Small intestine (tissue), 7 donors: ENCODE measurements at regions not wholly inside any gene's neighbourhood (a gene's known extent, or its start where the extent isn't known, plus 50 kb on each side); places are given as distances from the start of the nearest gene placed in this dataset.
A peak's percentile ranks its signal among the peaks of the same experiment; 100 is the strongest.
"Not testable (repeated sequence)": the region's sequence is repeated elsewhere in the genome, so short reads cannot be mapped to it uniquely, and the experiment has no call there.

Source experiments
- DNase-seq, 2 donors: peaks; one replicate each; pipeline versions ENCODE4 v3.0.0 to v3.0.0-alpha.2; 2013
- FAIRE-seq: peaks from 2 replicates; lab custom pipeline; 2012; peaks lifted over from hg19 to GRCh38; lab: Jason Lieb, UNC
- H3K27ac ChIP-seq, 3 donors: one replicate each; pipeline ENCODE4 v1.5.1; 2013; ENCODE audit warnings: low read length in 2 of 3, mild to moderate bottlenecking in 2 of 3, control low read depth in 1 of 3, inconsistent platforms in 1 of 3, low read depth in 1 of 3, moderate library complexity in 1 of 3
- H3K27me3 ChIP-seq, 3 donors: one replicate each; pipeline ENCODE4 v1.6.1; 2013; ENCODE audit warnings: low read length in 3 of 3, inconsistent platforms in 1 of 3; ENCODE audit not compliant: control insufficient read depth in 3 of 3, insufficient read depth in 3 of 3
- H3K36me3 ChIP-seq, 3 donors: one replicate each; pipeline ENCODE4 v1.6.1; 2013; ENCODE audit warnings: low read length in 3 of 3, inconsistent platforms in 1 of 3, low read depth in 1 of 3, mild to moderate bottlenecking in 1 of 3, moderate library complexity in 1 of 3; ENCODE audit not compliant: control insufficient read depth in 3 of 3, insufficient read depth in 2 of 3
- H3K4me1 ChIP-seq, 3 donors: one replicate each; pipeline ENCODE4 v1.6.1; 2013; ENCODE audit warnings: low read length in 2 of 3, inconsistent platforms in 1 of 3, low read depth in 1 of 3, mild to moderate bottlenecking in 1 of 3, moderate library complexity in 1 of 3; ENCODE audit not compliant: control insufficient read depth in 3 of 3, insufficient read depth in 2 of 3
- H3K4me3 ChIP-seq, 3 donors: one replicate each; pipeline ENCODE4 v1.5.1; 2013; ENCODE audit warnings: low read length in 3 of 3, control low read depth in 1 of 3, inconsistent platforms in 1 of 3, low read depth in 1 of 3, mild to moderate bottlenecking in 1 of 3, moderate library complexity in 1 of 3
- H3K9me3 ChIP-seq, 2 donors: one replicate each; pipeline ENCODE4 v1.6.1; 2013; ENCODE audit warnings: low read depth in 1 of 2, low read length in 1 of 2; ENCODE audit not compliant: control insufficient read depth in 2 of 2, insufficient read depth in 1 of 2
- WGBS, 3 donors: extraction: QIAGEN DNeasy Blood & Tissue Kit; methylation state at CpG; one replicate each; pipeline ENCODE4 v1.1.7; 2013; 5-methylcytosine and 5-hydroxymethylcytosine counted together
- donor health status: healthy with polysubstance abuse.
- donor health status: control.
- donor health status: control.
- donor health status: Bipolar disorder and iron deficiency.
- donor health status: healthy.

DNA sequence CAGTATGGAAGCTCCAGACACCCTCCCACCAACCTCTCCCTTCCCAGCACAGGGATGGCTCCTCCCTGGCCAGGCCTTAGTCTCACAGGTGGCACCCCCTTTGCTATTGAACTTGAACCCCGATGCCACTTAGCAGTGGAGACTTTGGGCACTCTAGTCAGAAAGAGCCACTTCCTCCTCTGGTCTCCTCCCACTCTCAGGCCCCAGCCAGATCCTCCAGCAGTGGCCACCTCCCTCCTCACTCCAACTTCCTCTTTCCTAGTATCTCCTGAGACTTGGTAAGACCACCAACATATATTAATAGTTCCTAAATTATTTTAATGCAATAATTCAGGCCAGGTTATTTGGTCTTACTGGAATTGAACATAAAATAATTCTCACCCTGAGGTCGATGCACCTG is 437.2 kb upstream of the ID2 start:
- Histone ChIP-seq H3K27me3 (no peaks in the 10 kb centered on the region), H3K27ac (no peak overlapping the region), H3K4me1 (peaks cover 0 to 2% (median 0%) of the 10 kb centered on the region in 3 donors), H3K36me3 (peaks cover 0 to 2% (median 0%) of the 10 kb centered on the region in 3 donors), H3K4me3 (no peak overlapping the region), H3K9me3 (peaks cover 0 to 28% of the 10 kb centered on the region in 2 donors)
- WGBS, 3 donors, result 75 to 86% (median 78%) methylated on average over 2 of the region's 2 CpGs
- DNase-seq (no peak), FAIRE-seq (no peak)

DNA sequence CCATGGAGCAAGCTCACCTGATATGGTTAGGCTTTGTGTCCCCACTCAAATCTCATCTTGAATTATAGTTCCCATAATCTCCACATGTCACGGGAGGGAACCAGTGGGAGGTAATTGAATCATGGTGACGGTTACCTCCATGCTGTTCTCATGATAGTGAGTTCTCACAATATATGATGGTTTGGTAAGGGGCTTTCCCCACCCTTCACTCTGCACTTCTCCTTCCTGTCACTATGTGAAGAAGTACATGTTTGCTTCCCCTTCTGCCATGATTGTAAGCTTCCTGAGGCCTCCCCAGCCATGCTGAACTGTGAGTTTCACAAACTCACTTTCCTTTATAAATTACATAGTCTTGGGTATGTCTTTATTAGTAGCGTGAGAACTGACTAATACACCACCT is 435.7 kb upstream of the ID2 start:
- Histone ChIP-seq H3K36me3 (peaks cover 0 to 2% (median 0%) of the 10 kb centered on the region in 3 donors), H3K27me3 (no peaks in the 10 kb centered on the region), H3K9me3 (peaks cover 0 to 43% of the 10 kb centered on the region in 2 donors), H3K4me3 (no peak overlapping the region), H3K27ac (no peak overlapping the region), H3K4me1 (peaks cover 0 to under 1% (median 0%) of the 10 kb centered on the region in 3 donors)
- FAIRE-seq, result no peak
- DNase-seq, result no peak
- 94 to 100% (median 98%) methylated on average over 3 of the region's 3 CpGs for WGBS, 3 donors

DNA sequence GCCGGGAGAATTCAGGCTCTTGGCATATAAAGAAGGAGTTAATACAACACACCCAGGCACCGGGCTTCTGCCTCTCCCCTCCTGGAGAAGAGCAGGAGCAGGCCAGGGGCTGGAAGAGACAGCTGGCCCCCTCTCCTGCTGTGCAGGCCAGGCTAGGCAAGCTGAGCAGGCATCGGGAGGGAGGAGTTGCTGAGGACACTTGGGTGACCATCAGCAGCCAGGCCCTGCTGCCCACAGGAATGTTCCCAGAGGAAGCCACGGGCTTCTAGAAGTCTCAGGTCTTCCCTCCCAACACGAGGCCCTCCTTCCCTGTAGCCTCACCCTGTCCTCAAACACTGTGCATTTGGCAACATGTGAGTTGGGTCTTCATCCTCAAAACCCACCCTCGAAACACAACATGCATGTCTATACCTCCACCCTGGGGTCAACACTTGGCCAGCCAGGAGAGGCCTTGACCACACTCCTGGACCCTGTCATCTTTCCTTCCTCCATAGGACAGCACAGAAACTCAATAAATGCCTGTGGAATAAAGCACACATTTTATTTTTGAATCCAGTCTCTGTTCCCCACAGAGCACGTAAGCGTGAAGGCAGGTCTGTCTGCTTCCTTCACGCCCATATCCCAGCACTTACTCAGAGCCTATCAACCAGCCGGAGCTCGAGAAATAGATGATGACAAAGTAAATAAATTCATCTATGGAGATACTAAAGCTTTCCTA is 433.8 kb upstream of the ID2 start:
- no peak overlapping the region for H3K27ac ChIP-seq
- peaks cover 0 to 48% of the 10 kb centered on the region in 2 donors for H3K9me3 ChIP-seq
- DNase-seq, result no peak
- WGBS, 3 donors, result 70 to 78% (median 76%) methylated on average over 11 of the region's 11 CpGs
- FAIRE-seq, result no peak
- H3K36me3 ChIP-seq, result peaks cover 0 to 2% (median 0%) of the 10 kb centered on the region in 3 donors
- H3K4me1 ChIP-seq, result peaks cover 0 to 18% (median 0%) of the 10 kb centered on the region in 3 donors
- no peaks in the 10 kb centered on the region for H3K27me3 ChIP-seq
- H3K4me3 ChIP-seq, result no peak overlapping the region

DNA sequence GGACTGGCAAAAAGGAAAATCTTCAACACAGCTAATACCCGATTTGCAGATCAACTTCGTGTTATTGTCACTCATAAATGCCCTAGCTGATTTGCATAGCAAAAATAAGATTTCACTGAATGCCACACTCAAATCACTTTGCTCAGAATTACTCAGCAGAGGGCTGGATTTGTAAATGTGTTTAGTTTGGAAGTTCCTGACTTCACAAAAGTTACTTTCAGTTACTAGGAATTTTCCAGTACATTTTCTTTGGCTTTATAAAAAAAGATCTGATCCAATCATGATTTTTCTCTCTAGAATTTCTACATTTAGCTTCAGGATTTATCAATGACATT is 433.3 kb upstream of the ID2 start:
- Histone ChIP-seq H3K27me3 (no peaks in the 10 kb centered on the region), H3K4me1 (peaks cover 0 to 22% (median 0%) of the 10 kb centered on the region in 3 donors), H3K36me3 (peaks cover 0 to 2% (median 0%) of the 10 kb centered on the region in 3 donors), H3K9me3 (peaks cover 0 to 45% of the 10 kb centered on the region in 2 donors), H3K4me3 (no peak overlapping the region), H3K27ac (no peak overlapping the region)
- DNase-seq (no peak), FAIRE-seq (no peak)
- WGBS, 3 donors, result 67 to 73% (median 67%) methylated on average over 2 of the region's 2 CpGs

DNA sequence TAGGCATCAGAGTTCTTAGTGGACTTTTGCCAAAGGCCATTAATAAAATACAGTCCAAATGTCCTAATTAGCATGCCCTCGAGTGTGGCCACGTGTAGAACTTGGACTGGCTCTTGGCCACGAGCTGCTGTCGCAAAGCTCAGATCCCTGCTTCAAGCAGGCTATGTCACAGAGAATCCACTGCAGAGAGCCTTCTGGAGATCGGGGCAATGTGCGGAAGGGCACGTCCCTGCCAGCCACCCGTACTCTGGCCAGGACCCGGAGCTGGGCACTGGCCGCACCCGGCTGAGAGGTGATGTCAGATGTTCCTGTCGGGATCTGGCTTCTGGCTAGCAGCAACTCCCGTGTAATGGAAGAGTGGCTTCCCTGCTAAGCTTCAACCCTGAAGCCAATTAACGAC is 432.7 kb upstream of the ID2 start:
- H3K4me1 ChIP-seq, result peaks cover 0 to 22% (median 0%) of the 10 kb centered on the region in 3 donors
- H3K36me3 ChIP-seq, result peaks cover 0 to 2% (median 0%) of the 10 kb centered on the region in 3 donors
- H3K27ac ChIP-seq, result no peak overlapping the region
- peaks cover 0 to 40% of the 10 kb centered on the region in 2 donors for H3K9me3 ChIP-seq
- H3K27me3 ChIP-seq, result no peaks in the 10 kb centered on the region
- peak in 1 of 2 donors; percentile 4 for DNase-seq
- 66 to 80% (median 71%) methylated on average over 14 of the region's 14 CpGs for WGBS, 3 donors
- no peak for FAIRE-seq
- no peak overlapping the region for H3K4me3 ChIP-seq

DNA sequence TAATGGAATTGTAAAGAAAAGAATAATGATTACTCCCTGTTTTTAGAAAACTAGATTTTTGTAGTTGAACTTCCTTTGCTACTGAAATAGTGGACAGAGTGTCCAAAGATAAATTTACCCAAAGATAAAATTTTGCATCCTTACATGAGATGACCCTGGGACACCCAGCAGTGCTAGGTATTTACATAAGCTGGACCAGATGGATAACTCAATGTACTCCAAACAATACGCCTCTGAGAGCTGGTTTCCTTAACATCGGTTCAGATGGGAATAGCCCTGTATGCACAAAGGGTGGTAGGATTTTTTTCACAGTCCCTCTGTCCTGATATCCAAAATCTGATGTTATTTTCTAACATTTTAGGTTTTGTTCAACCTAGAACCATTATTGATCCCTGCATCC is 432.1 kb upstream of the ID2 start:
- Histone ChIP-seq H3K27me3 (no peaks in the 10 kb centered on the region), H3K4me1 (peaks cover 0 to 22% (median 0%) of the 10 kb centered on the region in 3 donors), H3K4me3 (no peak overlapping the region), H3K9me3 (peaks cover 0 to 35% of the 10 kb centered on the region in 2 donors), H3K27ac (no peak overlapping the region), H3K36me3 (no peaks in the 10 kb centered on the region)
- FAIRE-seq (no peak), DNase-seq (no peak)
- 87 to 90% (median 89%) methylated on average over 2 of the region's 2 CpGs for WGBS, 3 donors

DNA sequence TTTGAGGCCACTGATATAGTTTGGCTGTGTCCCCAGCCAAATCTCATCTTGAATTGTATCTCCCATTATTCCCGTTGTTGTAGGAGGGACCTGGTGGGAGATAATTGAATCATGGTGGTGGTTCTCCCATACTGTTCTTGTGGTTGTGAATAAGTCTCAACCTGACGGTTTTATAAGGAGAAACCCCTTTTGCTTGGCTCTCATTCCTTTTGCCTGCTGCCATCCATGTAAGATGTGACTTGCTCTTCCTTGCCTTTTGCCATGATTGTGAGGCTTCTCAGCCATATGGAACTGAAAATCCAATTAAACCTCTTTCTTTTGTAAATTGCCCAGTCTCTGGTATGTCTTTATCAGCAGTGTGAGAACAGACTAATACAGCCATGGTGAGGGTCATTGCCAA is 431.6 kb upstream of the ID2 start:
- Histone ChIP-seq H3K4me1 (peaks cover 0 to 25% (median 0%) of the 10 kb centered on the region in 3 donors), H3K9me3 (peaks cover 0 to 35% of the 10 kb centered on the region in 2 donors)
- H3K36me3 ChIP-seq, H3K27me3 ChIP-seq, H3K27ac ChIP-seq, DNase-seq, FAIRE-seq, H3K4me3 ChIP-seq: not testable (repeated sequence)
- WGBS, 3 donors, result 89 to 98% (median 96%) methylated on average over 2 of the region's 2 CpGs

DNA sequence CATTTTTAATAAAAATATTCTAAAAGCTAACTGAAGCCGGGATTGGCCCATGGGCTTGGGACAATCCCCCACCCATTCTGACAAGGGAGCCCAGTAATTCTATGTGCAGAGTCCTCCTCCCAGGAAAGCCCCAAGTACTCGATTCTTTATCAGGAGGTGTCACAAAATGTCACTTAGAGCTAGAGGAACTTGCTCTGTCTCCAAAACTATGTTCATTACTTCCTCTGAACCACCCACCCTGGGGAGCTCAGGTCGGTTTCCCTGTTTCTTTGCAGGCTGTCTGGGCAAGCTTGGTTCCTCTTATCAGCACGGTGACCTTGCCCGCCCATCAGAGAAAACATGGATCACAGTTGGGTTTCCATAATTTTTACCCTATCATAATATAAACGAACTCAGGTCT is 430.6 kb upstream of the ID2 start:
- FAIRE-seq (no peak), DNase-seq (no peak)
- WGBS, 3 donors, result 61 to 68% (median 67%) methylated on average over 6 of the region's 6 CpGs
- Histone ChIP-seq H3K4me3 (no peak overlapping the region), H3K27ac (peak overlapping the region in 1 of 3 donors; percentile 71), H3K4me1 (peaks cover 0 to 29% (median 0%) of the 10 kb centered on the region in 3 donors), H3K27me3 (no peaks in the 10 kb centered on the region), H3K36me3 (no peaks in the 10 kb centered on the region), H3K9me3 (peaks cover 0 to 26% of the 10 kb centered on the region in 2 donors)
